AG10803 (cell line): ENCODE measurements at regions not wholly inside any gene's neighbourhood (a gene's known extent, or its start where the extent isn't known, plus 50 kb on each side); places are given as distances from the start of the nearest gene placed in this dataset.

ENCODE experiments used
- DNase-seq: peaks from one replicate; pipeline ENCODE4 v3.0.0; 2010; ENCODE audit warnings: low read depth
- H3K4me3 ChIP-seq: 2 replicates; pipeline ENCODE4 v1.5.1; 2011; ENCODE audit warnings: mild to moderate bottlenecking, low read length, control low read depth
- CTCF ChIP-seq: conservative IDR thresholded peaks from 2 replicates; pipeline ENCODE4 v1.5.1; 2011; ENCODE audit warnings: mild to moderate bottlenecking, low read length, control low read depth, inconsistent platforms

- DNase-seq: no peak
- H3K4me3 ChIP-seq: no peak overlapping the region
- TF ChIP-seq CTCF: no peak
These were observed 68.5 kb downstream of the C16orf95 start for GRCh38 chr16:87248714-87249113.

GRCh38 chr16:87249425-87249824, 67.8 kb downstream of the C16orf95 start:
- no peak for DNase-seq
- TF ChIP-seq CTCF: no peak
- H3K4me3 ChIP-seq: no peak overlapping the region

GRCh38 chr16:87250431-87250960, 66.7 kb downstream of the C16orf95 start:
- H3K4me3 ChIP-seq: no peak overlapping the region
- TF ChIP-seq CTCF: no peak

GRCh38 chr16:87252269-87252970, 64.8 kb downstream of the C16orf95 start:
- peak; percentile 24 for DNase-seq
- no peak overlapping the region for H3K4me3 ChIP-seq
- TF ChIP-seq CTCF: no peak

More at GRCh38 chr16:87250431-87250960, 66.7 kb downstream of the C16orf95 start:
- DNase-seq: no peak
